ENCODE measurements at regions not wholly inside any gene's neighbourhood (a gene's known extent, or its start where the extent isn't known, plus 50 kb on each side); places are given as distances from the start of the nearest gene placed in this dataset.

GRCh38 chr2:130287656-130288026 lies 55.1 kb upstream of the IMP4 start:
- H3K27ac ChIP-seq (ENCODE audit: insufficient read length, low read depth, low read length) = no peak overlapping the region
- no peaks in the 10 kb centered on the region for H3K79me2 ChIP-seq (ENCODE audit: insufficient read depth, low read length)
- DNase-seq = no peak
- Mint-ChIP-seq H3K27ac (no peak overlapping the region), H3K9me3 (no peaks in the 10 kb centered on the region), H3K27me3 (ENCODE audit: low read depth) (no peaks in the 10 kb centered on the region; the same call in 1 of the 2 replicates), H3K36me3 (ENCODE audit: insufficient read depth in 1 of 3, low read depth in 3 of 3) (no peaks in the 10 kb centered on the region), H3K4me1 (no peaks in the 10 kb centered on the region), H3K4me3 (no peak overlapping the region)
- no peak for TF ChIP-seq CTCF (conservative IDR thresholded peaks at IDR 0.05)
- H3K23me2 ChIP-seq (ENCODE audit: insufficient read length, low read depth, low read length, poor library complexity, severe bottlenecking) = no peaks in the 10 kb centered on the region
- no peak overlapping the region for H3K18ac ChIP-seq (ENCODE audit: insufficient read length, low read depth, low read length)
- no peak overlapping the region for H4K5ac ChIP-seq (ENCODE audit: insufficient read length, low read depth, low read length)
- H3K9me3 ChIP-seq (ENCODE audit: control insufficient read depth, low read depth, low read length) = no peaks in the 10 kb centered on the region
- H2BK12ac ChIP-seq (ENCODE audit: insufficient read length, low read depth, low read length) = no peak overlapping the region
- no peak overlapping the region for H2BK15ac ChIP-seq (ENCODE audit: low read depth, low read length)
- H2BK5ac ChIP-seq (ENCODE audit: insufficient read length, low read length) = no peak overlapping the region
- no peaks in the 10 kb centered on the region for H4K20me1 ChIP-seq (ENCODE audit: control insufficient read depth, insufficient read depth, insufficient read length)
- no peak overlapping the region for H3K56ac ChIP-seq (ENCODE audit: insufficient read length, low read depth, low read length)
- no peak overlapping the region for H2BK120ac ChIP-seq (ENCODE audit: low read depth, low read length, poor library complexity, severe bottlenecking)
- no peak overlapping the region for H3K14ac ChIP-seq (ENCODE audit: insufficient read depth, low read length)
- H3K4me2 ChIP-seq (ENCODE audit: insufficient read depth, insufficient read length, low read length) = no peak overlapping the region
- whole genome bisulfite sequencing (ENCODE audit: extremely low coverage, insufficient read length, low lambda C conversion rate) = no CpG with 5 or more reads among the region's 14 CpGs
- H3K27me3 ChIP-seq (ENCODE audit: insufficient read depth, low read length) = no peaks in the 10 kb centered on the region
- H4K91ac ChIP-seq (ENCODE audit: insufficient read length, low read depth, low read length) = no peak overlapping the region
- no peak overlapping the region for H2AK5ac ChIP-seq (ENCODE audit: insufficient read length, low read length)
- H3K79me1 ChIP-seq (ENCODE audit: insufficient read depth, low read depth, low read length, poor library complexity, severe bottlenecking) = no peaks in the 10 kb centered on the region
- H3K9ac ChIP-seq (ENCODE audit: extremely low read depth, insufficient read length, low read length) = no peak overlapping the region
- no peaks in the 10 kb centered on the region for H3K4me1 ChIP-seq (ENCODE audit: insufficient read depth, low read length)
- no peak overlapping the region for H2AFZ ChIP-seq (ENCODE audit: low read length)
- no peak overlapping the region for H3T11ph ChIP-seq (ENCODE audit: low read length)
- no peak overlapping the region for H2BK20ac ChIP-seq (ENCODE audit: low read depth, low read length, poor library complexity, severe bottlenecking)
- H3K23ac ChIP-seq (ENCODE audit: insufficient read length, low read depth, low read length) = no peak overlapping the region
- H3K4ac ChIP-seq (ENCODE audit: low read depth, low read length) = no peak overlapping the region
- no peak overlapping the region for H4K8ac ChIP-seq (replicated peaks; ENCODE audit: insufficient read length, low read depth, low read length)

All from H9 (cell line).